Stimulated activated CD4-positive, alpha-beta T cell treated with anti-CD3 and anti-CD28 coated beads, Interleukin-1b, Interleukin-23, amount 100 ng/mL, for 4 hours (primary cell): ENCODE measurements at regions not wholly inside any gene's neighbourhood (a gene's known extent, or its start where the extent isn't known, plus 50 kb on each side); places are given as distances from the start of the nearest gene placed in this dataset.

Experiments used
- DNase-seq, 2 donors: peaks; one replicate each; pipeline ENCODE4 v3.0.0-alpha.2; 2020; ENCODE audit warnings: low read depth in 2 of 2

DNA sequence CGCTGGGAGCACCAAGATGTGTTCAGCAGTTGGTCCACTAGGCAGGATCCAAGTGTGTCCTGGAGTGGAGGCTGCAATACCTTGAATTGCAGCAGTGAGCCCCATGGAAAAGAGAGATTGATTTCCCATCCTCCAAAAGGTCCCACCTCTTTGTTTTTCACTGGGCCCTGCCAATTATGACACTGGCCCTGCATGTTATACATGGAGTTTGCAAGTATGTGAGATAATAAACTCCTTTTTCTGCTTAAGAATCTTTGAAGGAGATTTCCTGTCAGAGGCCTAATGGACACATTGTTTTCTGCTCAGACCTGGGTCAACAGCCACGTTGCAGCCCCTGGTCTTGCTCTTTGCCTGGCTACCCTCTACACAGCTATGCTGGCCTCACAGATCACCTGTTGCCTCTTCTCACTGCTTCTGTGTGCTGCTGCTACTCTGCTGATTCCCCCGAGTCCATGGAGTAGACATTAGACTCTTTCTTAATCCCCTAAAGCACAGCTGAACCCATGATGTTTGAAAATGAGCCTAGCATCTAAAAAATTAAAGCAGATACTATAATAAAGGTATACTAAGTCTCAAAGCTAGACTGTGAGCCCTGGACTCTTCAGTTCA, 341.9 kb upstream of the CDH11 start:
- DNase-seq, result no peak

GRCh38 chr16:65457084-65457483, 335.2 kb upstream of the CDH11 start:
- no peak for DNase-seq

GRCh38 chr16:65455761-65456160, 333.9 kb upstream of the CDH11 start:
- DNase-seq, result no peak

DNA sequence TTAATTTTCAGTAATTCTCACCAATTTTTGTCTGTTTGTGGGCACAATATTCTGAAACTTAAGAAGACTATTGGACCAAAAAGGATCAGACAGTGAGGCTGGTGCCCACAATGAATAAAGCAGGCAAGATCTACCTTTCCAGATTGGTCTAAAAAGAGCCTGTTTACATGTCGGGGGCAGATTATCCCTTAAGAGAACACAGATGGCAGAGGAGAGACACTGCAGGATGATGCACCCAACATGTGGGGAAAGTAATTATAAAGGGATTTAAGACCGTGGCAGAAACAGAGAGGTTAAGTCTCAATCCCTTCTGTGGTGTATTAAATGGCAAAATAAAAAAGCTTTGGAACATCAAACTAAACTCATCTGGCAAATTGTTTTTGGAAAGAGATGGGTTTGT, 331.8 kb upstream of the CDH11 start:
- no peak for DNase-seq

DNA sequence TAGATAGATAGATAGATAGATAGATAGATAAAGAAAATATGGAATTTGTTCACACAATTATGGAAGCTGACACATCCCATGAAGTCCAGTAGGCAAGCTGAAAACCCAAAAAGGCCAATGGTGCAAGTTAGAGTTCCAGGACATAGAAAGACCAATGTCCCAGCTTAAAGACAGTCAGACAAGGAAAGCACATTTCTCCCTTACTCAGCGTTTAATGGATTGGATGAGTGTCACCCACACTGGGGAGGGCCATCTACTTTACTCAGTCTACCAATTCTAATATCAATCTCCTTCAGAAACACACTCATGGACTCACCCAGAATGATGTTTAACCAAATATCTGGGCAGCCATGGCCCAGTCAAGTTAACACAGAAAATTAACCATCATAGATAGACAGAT, 327.7 kb upstream of the CDH11 start:
- no peak for DNase-seq

DNA sequence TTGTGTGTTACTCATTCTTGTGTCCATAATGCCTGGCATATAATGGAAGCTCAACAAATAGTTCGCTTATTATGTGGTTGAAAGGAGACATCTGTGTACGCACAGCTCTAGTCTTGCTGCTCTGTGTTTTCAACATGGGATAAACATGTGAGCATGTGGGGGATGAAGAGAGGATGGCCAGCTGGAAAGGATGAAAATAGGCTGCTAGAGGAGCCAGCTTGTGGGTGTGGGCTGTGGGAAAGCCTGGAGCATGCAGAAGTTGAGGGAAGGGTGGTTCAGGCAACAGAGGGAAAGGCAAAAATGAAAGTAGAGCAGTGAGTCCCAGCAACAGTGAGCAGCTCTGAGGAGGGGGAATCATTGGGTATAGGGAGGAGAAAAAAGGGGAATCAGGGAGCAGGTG, 324.6 kb upstream of the CDH11 start:
- no peak for DNase-seq

- DNase-seq, result no peak
Measured at GRCh38 chr16:65445313-65446260, 323.7 kb upstream of the CDH11 start.

- DNase-seq, result no peak
Measured at GRCh38 chr16:65441501-65441900, 319.6 kb upstream of the CDH11 start.

- no peak for DNase-seq
Measured at GRCh38 chr16:65429504-65430181, 307.8 kb upstream of the CDH11 start.

DNA sequence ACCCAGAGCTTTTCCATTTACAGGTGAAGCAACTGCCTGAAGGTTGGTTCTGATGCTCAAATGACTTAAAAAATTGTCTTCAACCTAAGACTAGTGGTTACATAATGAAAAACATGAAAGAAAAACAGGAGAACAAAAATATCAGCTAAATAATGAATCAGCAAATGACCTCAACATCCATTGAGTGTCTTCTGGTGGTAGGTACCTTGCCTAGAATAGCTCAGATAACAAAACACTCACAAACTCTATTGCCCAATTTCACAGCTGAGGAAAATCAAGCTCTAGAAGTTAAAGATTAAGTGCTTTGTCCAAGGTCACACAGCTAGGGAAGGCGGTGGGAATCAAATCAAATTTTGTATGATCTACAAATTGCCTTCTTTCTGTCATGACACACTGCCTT, 304.6 kb upstream of the CDH11 start:
- no peak for DNase-seq

- DNase-seq, result no peak
Measured at GRCh38 chr16:65422934-65423333, 301.1 kb upstream of the CDH11 start.

GRCh38 chr16:65421596-65421995, 299.7 kb upstream of the CDH11 start:
- DNase-seq, result no peak

DNA sequence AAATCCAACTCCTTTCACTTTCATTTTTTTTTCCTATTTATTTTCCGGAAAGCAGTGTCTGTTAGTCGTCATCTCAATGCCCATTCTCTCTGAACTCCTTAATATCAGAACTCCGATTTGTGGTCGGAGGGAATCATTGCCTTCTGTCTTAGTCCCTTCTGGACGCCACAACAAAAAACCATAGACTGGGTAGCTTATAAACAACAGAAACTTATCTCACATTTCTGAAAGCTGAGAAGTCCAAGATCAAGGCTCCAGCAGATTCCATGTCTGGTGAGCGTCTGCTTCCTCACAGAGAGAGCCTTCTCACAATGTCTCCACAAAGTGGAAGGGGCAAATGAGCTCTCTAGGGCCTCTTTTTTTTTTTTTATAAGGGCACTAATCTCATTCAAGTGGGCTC, 296.6 kb upstream of the CDH11 start:
- no peak for DNase-seq

DNA sequence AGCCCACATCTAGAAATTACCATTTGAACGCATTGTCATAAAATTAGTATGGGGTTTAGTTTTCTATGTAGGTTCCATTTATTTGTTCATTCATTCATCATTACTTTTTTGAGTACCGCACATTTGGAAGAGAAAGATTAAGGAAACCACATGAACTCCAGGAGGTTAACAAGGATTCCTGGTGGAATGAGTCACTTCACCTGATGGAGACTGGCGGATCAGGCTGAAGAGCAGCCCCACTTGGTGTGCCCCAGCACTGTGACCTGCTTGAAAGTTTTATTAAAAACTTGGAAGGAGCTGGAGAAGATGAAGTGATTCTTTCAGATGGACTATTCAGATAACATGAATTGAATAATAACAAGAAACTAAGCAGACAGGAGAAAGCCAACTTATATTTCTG, 293.6 kb upstream of the CDH11 start:
- DNase-seq, result no peak

- no peak for DNase-seq
Measured at GRCh38 chr16:65414284-65414984, 292.6 kb upstream of the CDH11 start.

GRCh38 chr16:65413861-65414260, 292.0 kb upstream of the CDH11 start:
- DNase-seq, result no peak

- no peak for DNase-seq
Measured at GRCh38 chr16:65410801-65411200, 288.9 kb upstream of the CDH11 start.

- DNase-seq, result no peak
Measured at GRCh38 chr16:65409510-65409909, 287.6 kb upstream of the CDH11 start.

DNA sequence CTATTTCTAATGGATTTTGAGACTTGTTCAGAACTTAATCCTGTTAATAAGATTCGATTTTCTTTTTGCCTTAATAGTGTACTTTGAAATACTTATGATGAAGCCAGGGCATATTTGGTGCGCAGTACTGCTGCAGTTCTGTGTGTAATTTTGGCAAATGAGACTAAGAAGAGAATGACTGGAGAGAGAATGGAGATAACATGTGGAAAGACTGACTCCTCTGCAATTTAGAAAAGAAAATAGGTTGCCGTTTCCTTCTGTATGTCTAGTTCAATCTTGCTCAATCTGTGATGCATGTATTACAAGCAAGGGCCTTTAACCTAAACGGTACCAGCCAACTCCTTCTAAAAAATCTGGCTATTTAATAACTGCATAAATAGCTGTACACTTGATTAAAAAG, 285.1 kb upstream of the CDH11 start:
- no peak for DNase-seq

DNA sequence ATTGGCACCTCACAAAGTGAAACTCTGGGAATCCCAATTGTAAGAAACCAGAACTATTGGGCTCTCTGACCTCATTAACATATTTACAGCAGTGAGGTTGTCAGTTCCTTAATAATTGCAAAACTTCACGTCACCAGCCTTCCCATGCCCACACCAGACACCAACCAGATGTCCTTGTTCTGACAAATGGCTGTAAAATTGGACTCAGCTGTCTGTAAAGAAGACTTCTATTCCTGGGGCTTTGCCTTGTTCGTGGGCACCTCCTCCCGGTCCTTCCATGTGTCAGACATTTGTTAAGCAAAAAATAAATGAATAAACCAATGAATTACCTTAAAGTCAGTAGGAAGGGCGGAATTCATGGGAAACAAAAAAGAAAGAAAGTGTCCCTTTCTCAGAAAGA, 284.3 kb upstream of the CDH11 start:
- DNase-seq, result no peak

DNA sequence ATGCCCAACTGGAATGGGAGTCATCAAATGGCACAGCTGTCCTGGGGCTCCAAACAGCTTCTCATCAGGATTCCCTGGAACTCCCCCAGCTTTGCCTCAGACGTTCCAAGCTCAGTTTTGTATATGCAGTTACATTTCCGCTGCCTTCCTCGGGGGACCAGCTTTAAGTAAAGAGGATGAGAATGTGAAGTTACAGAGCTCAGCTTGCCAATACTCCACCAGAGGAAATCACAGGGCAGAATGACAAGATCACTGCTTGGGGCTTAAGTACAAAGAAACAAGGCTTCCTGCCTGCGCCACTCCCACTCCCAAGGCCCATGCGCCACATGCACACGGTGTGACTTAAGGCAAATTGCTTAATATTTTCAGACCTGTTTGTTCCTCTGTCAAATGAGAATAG, 272.4 kb upstream of the CDH11 start:
- no peak for DNase-seq
